IPS-18a (cell line): ENCODE measurements at regions not wholly inside any gene's neighbourhood (a gene's known extent, or its start where the extent isn't known, plus 50 kb on each side); places are given as distances from the start of the nearest gene placed in this dataset.

Experiments used
- H3K27ac ChIP-seq: one replicate; pipeline ENCODE4 v1.5.1; 2013; ENCODE audit warnings: low read length
- H3K27me3 ChIP-seq: one replicate; pipeline ENCODE4 v1.6.1; 2013; ENCODE audit warnings: mild to moderate bottlenecking, low read length; ENCODE audit not compliant: control insufficient read depth, insufficient read depth
- H3K36me3 ChIP-seq: one replicate; pipeline ENCODE4 v1.6.1; 2013; ENCODE audit warnings: low read depth, low read length; ENCODE audit not compliant: control insufficient read depth
- H3K4me1 ChIP-seq: one replicate; pipeline ENCODE4 v1.6.1; 2013; ENCODE audit warnings: low read depth, low read length; ENCODE audit not compliant: control insufficient read depth
- H3K4me3 ChIP-seq: one replicate; pipeline ENCODE4 v1.5.1; 2013; ENCODE audit warnings: low read length
- H3K9ac ChIP-seq: one replicate; pipeline ENCODE4 v1.6.1; 2013; ENCODE audit warnings: mild to moderate bottlenecking, low read length, moderate library complexity
- H3K9me3 ChIP-seq: one replicate; pipeline ENCODE4 v1.6.1; 2013; ENCODE audit warnings: low read depth, low read length; ENCODE audit not compliant: control insufficient read depth

- H3K27ac ChIP-seq: no peak overlapping the region
- no peaks in the 10 kb centered on the region for H3K4me1 ChIP-seq
- no peaks in the 10 kb centered on the region for H3K27me3 ChIP-seq
- H3K36me3 ChIP-seq: no peaks in the 10 kb centered on the region
- no peak overlapping the region for H3K9ac ChIP-seq
- H3K4me3 ChIP-seq: no peak overlapping the region
- no peaks in the 10 kb centered on the region for H3K9me3 ChIP-seq
Measured at GRCh38 chr4:155481150-155481549, 104.4 kb upstream of the MAP9 start.

GRCh38 chr4:155479835-155480234, 103.1 kb upstream of the MAP9 start:
- Histone ChIP-seq H3K36me3 (no peaks in the 10 kb centered on the region), H3K4me1 (no peaks in the 10 kb centered on the region), H3K9me3 (no peaks in the 10 kb centered on the region)

GRCh38 chr4:155478336-155478835, 101.6 kb upstream of the MAP9 start:
- Histone ChIP-seq H3K36me3 (no peaks in the 10 kb centered on the region), H3K27me3 (no peaks in the 10 kb centered on the region), H3K4me3 (no peak overlapping the region), H3K9ac (no peak overlapping the region), H3K4me1 (no peaks in the 10 kb centered on the region), H3K9me3 (no peaks in the 10 kb centered on the region), H3K27ac (no peak overlapping the region)

More at GRCh38 chr4:155479835-155480234, 103.1 kb upstream of the MAP9 start:
- Histone ChIP-seq H3K27me3 (no peaks in the 10 kb centered on the region), H3K27ac (no peak overlapping the region), H3K9ac (no peak overlapping the region), H3K4me3 (no peak overlapping the region)

GRCh38 chr4:155474758-155475157, 98.0 kb upstream of the MAP9 start:
- Histone ChIP-seq H3K4me1 (no peaks in the 10 kb centered on the region), H3K27me3 (no peaks in the 10 kb centered on the region), H3K9ac (no peak overlapping the region), H3K9me3 (no peaks in the 10 kb centered on the region), H3K4me3 (no peak overlapping the region), H3K36me3 (no peaks in the 10 kb centered on the region), H3K27ac (no peak overlapping the region)

GRCh38 chr4:155473420-155474095, 96.8 kb upstream of the MAP9 start:
- Histone ChIP-seq H3K27ac (no peak overlapping the region), H3K36me3 (no peaks in the 10 kb centered on the region), H3K9ac (no peak overlapping the region), H3K4me1 (no peaks in the 10 kb centered on the region), H3K27me3 (no peaks in the 10 kb centered on the region), H3K9me3 (no peaks in the 10 kb centered on the region), H3K4me3 (no peak overlapping the region)

GRCh38 chr4:155468282-155468681, 91.5 kb upstream of the MAP9 start:
- Histone ChIP-seq H3K9me3 (no peaks in the 10 kb centered on the region), H3K4me3 (no peak overlapping the region), H3K27ac (no peak overlapping the region), H3K4me1 (no peaks in the 10 kb centered on the region), H3K36me3 (no peaks in the 10 kb centered on the region), H3K27me3 (no peaks in the 10 kb centered on the region), H3K9ac (no peak overlapping the region)

- Histone ChIP-seq H3K36me3 (no peaks in the 10 kb centered on the region), H3K9ac (no peak overlapping the region), H3K27me3 (no peaks in the 10 kb centered on the region), H3K27ac (no peak overlapping the region), H3K4me1 (no peaks in the 10 kb centered on the region), H3K4me3 (no peak overlapping the region), H3K9me3 (no peaks in the 10 kb centered on the region)
Measured at GRCh38 chr4:155450676-155451075, 73.9 kb upstream of the MAP9 start.

- no peak overlapping the region for H3K9ac ChIP-seq
- no peak overlapping the region for H3K27ac ChIP-seq
- H3K4me1 ChIP-seq: no peaks in the 10 kb centered on the region
- no peaks in the 10 kb centered on the region for H3K36me3 ChIP-seq
- H3K9me3 ChIP-seq: no peaks in the 10 kb centered on the region
- H3K27me3 ChIP-seq: peaks cover 24% of the 10 kb centered on the region
- H3K4me3 ChIP-seq: no peak overlapping the region
Measured at GRCh38 chr4:155445306-155445705, 68.5 kb upstream of the MAP9 start.

GRCh38 chr4:155444721-155445120, 68.0 kb upstream of the MAP9 start:
- Histone ChIP-seq H3K4me3 (no peak overlapping the region), H3K4me1 (no peaks in the 10 kb centered on the region), H3K9ac (no peak overlapping the region), H3K9me3 (no peaks in the 10 kb centered on the region), H3K27ac (no peak overlapping the region), H3K36me3 (no peaks in the 10 kb centered on the region), H3K27me3 (peaks cover 30% of the 10 kb centered on the region)

- H3K4me3 ChIP-seq: no peak overlapping the region
- no peaks in the 10 kb centered on the region for H3K9me3 ChIP-seq
- H3K27ac ChIP-seq: no peak overlapping the region
- no peak overlapping the region for H3K9ac ChIP-seq
- H3K36me3 ChIP-seq: no peaks in the 10 kb centered on the region
- no peaks in the 10 kb centered on the region for H3K4me1 ChIP-seq
- H3K27me3 ChIP-seq: peaks cover 45% of the 10 kb centered on the region
Measured at GRCh38 chr4:155442267-155443105, 65.7 kb upstream of the MAP9 start.

GRCh38 chr4:155441475-155441874, 64.7 kb upstream of the MAP9 start:
- no peak overlapping the region for H3K4me3 ChIP-seq
- no peak overlapping the region for H3K9ac ChIP-seq
- no peaks in the 10 kb centered on the region for H3K36me3 ChIP-seq
- H3K27me3 ChIP-seq: peaks cover 49% of the 10 kb centered on the region
- H3K4me1 ChIP-seq: no peaks in the 10 kb centered on the region
- no peaks in the 10 kb centered on the region for H3K9me3 ChIP-seq
- H3K27ac ChIP-seq: no peak overlapping the region
